ENCODE measurements at regions not wholly inside any gene's neighbourhood (a gene's known extent, or its start where the extent isn't known, plus 50 kb on each side); places are given as distances from the start of the nearest gene placed in this dataset.

GRCh38 chr4:32400870-32401269 is 1680.7 kb downstream of the PCDH7 start:
- TF ChIP-seq, protein P1, sequence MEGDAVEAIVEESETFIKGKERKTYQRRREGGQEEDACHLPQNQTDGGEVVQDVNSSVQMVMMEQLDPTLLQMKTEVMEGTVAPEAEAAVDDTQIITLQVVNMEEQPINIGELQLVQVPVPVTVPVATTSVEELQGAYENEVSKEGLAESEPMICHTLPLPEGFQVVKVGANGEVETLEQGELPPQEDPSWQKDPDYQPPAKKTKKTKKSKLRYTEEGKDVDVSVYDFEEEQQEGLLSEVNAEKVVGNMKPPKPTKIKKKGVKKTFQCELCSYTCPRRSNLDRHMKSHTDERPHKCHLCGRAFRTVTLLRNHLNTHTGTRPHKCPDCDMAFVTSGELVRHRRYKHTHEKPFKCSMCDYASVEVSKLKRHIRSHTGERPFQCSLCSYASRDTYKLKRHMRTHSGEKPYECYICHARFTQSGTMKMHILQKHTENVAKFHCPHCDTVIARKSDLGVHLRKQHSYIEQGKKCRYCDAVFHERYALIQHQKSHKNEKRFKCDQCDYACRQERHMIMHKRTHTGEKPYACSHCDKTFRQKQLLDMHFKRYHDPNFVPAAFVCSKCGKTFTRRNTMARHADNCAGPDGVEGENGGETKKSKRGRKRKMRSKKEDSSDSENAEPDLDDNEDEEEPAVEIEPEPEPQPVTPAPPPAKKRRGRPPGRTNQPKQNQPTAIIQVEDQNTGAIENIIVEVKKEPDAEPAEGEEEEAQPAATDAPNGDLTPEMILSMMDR (IDR thresholded peaks at IDR 0.05): no peak
- Histone ChIP-seq H3K4me1 (no peaks in the 10 kb centered on the region), H3K36me3 (no peaks in the 10 kb centered on the region), H3K27ac (no peak overlapping the region), H3K27me3 (no peaks in the 10 kb centered on the region), H3K4me3 (no peak overlapping the region), H3K9me3 (no peaks in the 10 kb centered on the region)
- ATAC-seq (no peak), DNase-seq (no peak)
- intact Hi-C loops (cut with DNase I): no loop called here

- TF ChIP-seq, protein P1 (IDR thresholded peaks at IDR 0.05): no peak
- Histone ChIP-seq H3K27ac (no peak overlapping the region), H3K9me3 (no peaks in the 10 kb centered on the region), H3K27me3 (no peaks in the 10 kb centered on the region), H3K4me3 (no peak overlapping the region), H3K4me1 (no peaks in the 10 kb centered on the region), H3K36me3 (no peaks in the 10 kb centered on the region)
- DNase-seq (no peak), ATAC-seq (no peak)
- intact Hi-C loops (cut with DNase I): no loop called here
Observed at GRCh38 chr4:32417113-32417704, 1697.0 kb downstream of the PCDH7 start.

- Histone ChIP-seq H3K9me3 (no peaks in the 10 kb centered on the region), H3K4me3 (no peak overlapping the region), H3K27me3 (no peaks in the 10 kb centered on the region), H3K27ac (no peak overlapping the region), H3K36me3 (no peaks in the 10 kb centered on the region), H3K4me1 (no peaks in the 10 kb centered on the region)
- no peak for ATAC-seq
- intact Hi-C loops (cut with DNase I): no loop called here
- TF ChIP-seq, protein P1 (IDR thresholded peaks at IDR 0.05): no peak
- DNase-seq: no peak
Observed at GRCh38 chr4:32423267-32423666, 1703.1 kb downstream of the PCDH7 start.

- DNase-seq (no peak), ATAC-seq (no peak)
- intact Hi-C loops (cut with DNase I): no loop called here
Observed at GRCh38 chr4:32425243-32425642, 1705.1 kb downstream of the PCDH7 start.

GRCh38 chr4:32427566-32427965 is 1707.4 kb downstream of the PCDH7 start:
- DNase-seq (no peak), ATAC-seq (no peak)
- Histone ChIP-seq H3K4me3 (no peak overlapping the region), H3K36me3 (no peaks in the 10 kb centered on the region), H3K9me3 (no peaks in the 10 kb centered on the region), H3K27ac (no peak overlapping the region), H3K4me1 (no peaks in the 10 kb centered on the region), H3K27me3 (no peaks in the 10 kb centered on the region)
- TF ChIP-seq, protein P1 (IDR thresholded peaks at IDR 0.05): no peak
- intact Hi-C loops (cut with DNase I): no loop called here

More at GRCh38 chr4:32425243-32425642, 1705.1 kb downstream of the PCDH7 start:
- no peaks in the 10 kb centered on the region for H3K4me1 ChIP-seq
- TF ChIP-seq, protein P1 (IDR thresholded peaks at IDR 0.05): no peak
- H3K27ac ChIP-seq: no peak overlapping the region
- H3K9me3 ChIP-seq: no peaks in the 10 kb centered on the region
- H3K4me3 ChIP-seq: no peak overlapping the region
- no peaks in the 10 kb centered on the region for H3K36me3 ChIP-seq
- H3K27me3 ChIP-seq: no peaks in the 10 kb centered on the region

DNA sequence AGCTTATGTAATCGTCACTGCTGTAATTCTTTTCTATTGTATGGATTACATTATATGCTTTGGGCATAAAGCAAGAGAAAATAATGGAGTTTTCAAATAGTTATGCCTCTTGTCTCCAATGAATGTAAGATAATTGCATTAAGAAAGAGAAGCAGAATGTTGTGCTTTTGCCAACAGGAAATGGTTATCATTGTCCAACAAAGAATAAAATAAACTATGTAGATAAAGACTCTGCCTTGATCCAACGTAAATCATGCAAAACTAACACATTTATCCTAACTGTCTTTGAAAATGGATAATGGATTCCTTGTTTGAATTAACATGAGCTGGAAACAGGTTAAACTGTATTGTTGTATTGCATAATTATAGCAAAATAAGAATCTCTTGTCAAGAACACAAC is 1709.0 kb downstream of the PCDH7 start:
- ATAC-seq (no peak), DNase-seq (no peak)
- no peaks in the 10 kb centered on the region for H3K4me1 ChIP-seq
- H3K4me3 ChIP-seq: no peak overlapping the region
- no peaks in the 10 kb centered on the region for H3K36me3 ChIP-seq
- no peaks in the 10 kb centered on the region for H3K9me3 ChIP-seq
- H3K27me3 ChIP-seq: no peaks in the 10 kb centered on the region
- intact Hi-C loops (cut with DNase I): no loop called here
- TF ChIP-seq, protein P1 (IDR thresholded peaks at IDR 0.05): no peak
- H3K27ac ChIP-seq: no peak overlapping the region
